HepG2 (cell line): ENCODE measurements at regions not wholly inside any gene's neighbourhood (a gene's known extent, or its start where the extent isn't known, plus 50 kb on each side); places are given as distances from the start of the nearest gene placed in this dataset.

ENCODE experiments used
- ATF6 ChIP-seq: sonication (generic); formaldehyde crosslinking; conservative IDR thresholded peaks from 2 replicates; pipeline ENCODE4 v1.4.0; 2020; ENCODE audit warnings: missing genetic modification reagents
- RELA ChIP-seq: sonication (generic); formaldehyde crosslinking; IDR thresholded peaks from 2 replicates; pipeline ENCODE4 v1.4.0; 2020; ENCODE audit warnings: missing genetic modification reagents
- SP140L ChIP-seq: sonication (generic); formaldehyde crosslinking; IDR thresholded peaks from 2 replicates; pipeline ENCODE4 v1.4.0; 2020; ENCODE audit warnings: missing genetic modification reagents, borderline replicate concordance
- TOE1 ChIP-seq: sonication (generic); formaldehyde crosslinking; IDR thresholded peaks from 2 replicates; pipeline ENCODE4 v1.4.0; 2020; ENCODE audit warnings: mild to moderate bottlenecking, missing genetic modification reagents
- ZNF326 ChIP-seq: sonication (generic); formaldehyde crosslinking; IDR thresholded peaks from 2 replicates; pipeline ENCODE4 v1.4.0; 2020; ENCODE audit warnings: missing genetic modification reagents, borderline replicate concordance
- ZNF569 ChIP-seq: sonication (generic); formaldehyde crosslinking; IDR thresholded peaks from 2 replicates; pipeline ENCODE4 v1.5.0; 2020; ENCODE audit warnings: mild to moderate bottlenecking, missing genetic modification reagents, moderate library complexity, borderline replicate concordance
- TF ChIP-seq, protein P1 (sequence below): sonication (generic); formaldehyde crosslinking; IDR thresholded peaks from 2 replicates; pipeline ENCODE4 v1.8.0; 2022; ENCODE audit warnings: missing genetic modification reagents, mild to moderate bottlenecking, borderline replicate concordance
- TF ChIP-seq, protein P2 (sequence below): sonication (generic); formaldehyde crosslinking; IDR thresholded peaks from 2 replicates; pipeline ENCODE4 v1.5.0; 2020; ENCODE audit warnings: mild to moderate bottlenecking, missing genetic modification reagents, moderate library complexity

DNA sequence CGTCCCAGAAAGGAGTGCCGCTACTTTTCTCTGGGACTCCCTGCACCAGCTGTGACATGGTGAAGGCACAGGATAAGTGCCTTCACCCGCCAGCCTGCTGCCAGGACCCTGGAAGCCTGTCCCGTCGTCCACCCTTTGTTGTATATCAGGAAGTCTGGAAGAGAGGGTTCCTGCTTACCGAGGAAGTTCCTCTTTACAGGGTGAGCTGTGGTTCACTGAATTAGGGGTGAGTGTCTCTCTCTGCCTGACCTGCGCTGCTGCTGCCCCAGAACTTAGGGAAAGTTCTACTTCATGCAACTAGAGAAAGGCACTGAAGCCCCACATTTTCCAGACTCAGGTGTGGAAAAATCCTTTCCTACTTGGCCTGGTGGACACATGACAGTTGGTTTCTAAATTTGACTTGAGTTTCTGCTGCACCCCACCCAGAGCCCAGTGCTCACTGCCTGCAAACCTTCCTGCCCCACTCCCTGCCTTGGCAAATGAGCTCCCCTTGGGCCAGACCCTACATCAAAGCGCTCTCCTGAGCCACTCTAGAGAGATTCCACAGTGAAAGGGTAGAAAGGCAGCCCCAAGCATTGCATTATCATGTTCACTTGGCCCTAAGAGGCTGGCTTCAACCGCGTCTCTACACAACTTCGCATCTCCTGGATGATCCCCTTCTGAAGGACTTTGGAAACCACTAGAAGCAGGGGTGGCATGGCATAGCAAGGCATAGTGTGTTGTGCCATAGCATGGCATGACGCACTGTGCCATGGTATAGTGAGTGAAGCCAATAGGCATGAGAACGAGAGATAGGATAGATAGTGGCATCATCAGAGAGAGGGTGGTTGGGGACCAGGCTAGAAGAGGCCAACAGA, 215.8 kb upstream of the CDYL start:
- TF ChIP-seq ZNF326 (CRISPR knock-in tag) (no peak), ATF6 (no peak), RELA (CRISPR knock-in tag) (no peak), ZNF569 (no peak), SP140L (CRISPR knock-in tag) (no peak), TOE1 (no peak)
- TF ChIP-seq, protein P1, sequence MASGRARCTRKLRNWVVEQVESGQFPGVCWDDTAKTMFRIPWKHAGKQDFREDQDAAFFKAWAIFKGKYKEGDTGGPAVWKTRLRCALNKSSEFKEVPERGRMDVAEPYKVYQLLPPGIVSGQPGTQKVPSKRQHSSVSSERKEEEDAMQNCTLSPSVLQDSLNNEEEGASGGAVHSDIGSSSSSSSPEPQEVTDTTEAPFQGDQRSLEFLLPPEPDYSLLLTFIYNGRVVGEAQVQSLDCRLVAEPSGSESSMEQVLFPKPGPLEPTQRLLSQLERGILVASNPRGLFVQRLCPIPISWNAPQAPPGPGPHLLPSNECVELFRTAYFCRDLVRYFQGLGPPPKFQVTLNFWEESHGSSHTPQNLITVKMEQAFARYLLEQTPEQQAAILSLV (CRISPR knock-in tag) = no peak
- TF ChIP-seq, protein P2, sequence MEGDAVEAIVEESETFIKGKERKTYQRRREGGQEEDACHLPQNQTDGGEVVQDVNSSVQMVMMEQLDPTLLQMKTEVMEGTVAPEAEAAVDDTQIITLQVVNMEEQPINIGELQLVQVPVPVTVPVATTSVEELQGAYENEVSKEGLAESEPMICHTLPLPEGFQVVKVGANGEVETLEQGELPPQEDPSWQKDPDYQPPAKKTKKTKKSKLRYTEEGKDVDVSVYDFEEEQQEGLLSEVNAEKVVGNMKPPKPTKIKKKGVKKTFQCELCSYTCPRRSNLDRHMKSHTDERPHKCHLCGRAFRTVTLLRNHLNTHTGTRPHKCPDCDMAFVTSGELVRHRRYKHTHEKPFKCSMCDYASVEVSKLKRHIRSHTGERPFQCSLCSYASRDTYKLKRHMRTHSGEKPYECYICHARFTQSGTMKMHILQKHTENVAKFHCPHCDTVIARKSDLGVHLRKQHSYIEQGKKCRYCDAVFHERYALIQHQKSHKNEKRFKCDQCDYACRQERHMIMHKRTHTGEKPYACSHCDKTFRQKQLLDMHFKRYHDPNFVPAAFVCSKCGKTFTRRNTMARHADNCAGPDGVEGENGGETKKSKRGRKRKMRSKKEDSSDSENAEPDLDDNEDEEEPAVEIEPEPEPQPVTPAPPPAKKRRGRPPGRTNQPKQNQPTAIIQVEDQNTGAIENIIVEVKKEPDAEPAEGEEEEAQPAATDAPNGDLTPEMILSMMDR = no peak
